ENCODE measurements at regions not wholly inside any gene's neighbourhood (a gene's known extent, or its start where the extent isn't known, plus 50 kb on each side); places are given as distances from the start of the nearest gene placed in this dataset.

DNA sequence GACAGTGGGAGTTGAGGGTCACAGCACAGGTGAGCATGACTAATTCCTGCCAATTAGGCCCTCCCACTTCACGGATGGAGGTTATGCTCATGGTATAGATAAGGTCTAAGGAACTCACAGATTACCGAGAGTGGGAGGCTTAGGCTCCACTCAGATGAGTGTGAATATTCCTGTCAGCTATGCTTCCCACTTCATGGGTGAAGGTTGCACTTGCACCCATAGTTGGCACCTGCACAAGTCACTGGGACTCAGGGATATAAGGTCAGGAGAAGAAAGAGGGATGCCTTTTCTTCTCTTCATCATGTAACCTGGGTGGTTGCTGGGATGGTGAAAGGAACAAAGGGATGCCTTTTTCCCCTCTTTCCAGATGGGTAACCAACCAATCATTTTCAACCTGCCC lies 264.9 kb upstream of the TNC start:
- TF ChIP-seq, protein P1, sequence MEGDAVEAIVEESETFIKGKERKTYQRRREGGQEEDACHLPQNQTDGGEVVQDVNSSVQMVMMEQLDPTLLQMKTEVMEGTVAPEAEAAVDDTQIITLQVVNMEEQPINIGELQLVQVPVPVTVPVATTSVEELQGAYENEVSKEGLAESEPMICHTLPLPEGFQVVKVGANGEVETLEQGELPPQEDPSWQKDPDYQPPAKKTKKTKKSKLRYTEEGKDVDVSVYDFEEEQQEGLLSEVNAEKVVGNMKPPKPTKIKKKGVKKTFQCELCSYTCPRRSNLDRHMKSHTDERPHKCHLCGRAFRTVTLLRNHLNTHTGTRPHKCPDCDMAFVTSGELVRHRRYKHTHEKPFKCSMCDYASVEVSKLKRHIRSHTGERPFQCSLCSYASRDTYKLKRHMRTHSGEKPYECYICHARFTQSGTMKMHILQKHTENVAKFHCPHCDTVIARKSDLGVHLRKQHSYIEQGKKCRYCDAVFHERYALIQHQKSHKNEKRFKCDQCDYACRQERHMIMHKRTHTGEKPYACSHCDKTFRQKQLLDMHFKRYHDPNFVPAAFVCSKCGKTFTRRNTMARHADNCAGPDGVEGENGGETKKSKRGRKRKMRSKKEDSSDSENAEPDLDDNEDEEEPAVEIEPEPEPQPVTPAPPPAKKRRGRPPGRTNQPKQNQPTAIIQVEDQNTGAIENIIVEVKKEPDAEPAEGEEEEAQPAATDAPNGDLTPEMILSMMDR (IDR thresholded peaks at IDR 0.05) = no peak
- no peak for TF ChIP-seq POLR2A (IDR thresholded peaks at IDR 0.05)
